UCSD-AML1 (cell line): ENCODE measurements at regions not wholly inside any gene's neighbourhood (a gene's known extent, or its start where the extent isn't known, plus 50 kb on each side); places are given as distances from the start of the nearest gene placed in this dataset.

Source experiments
- DNase-seq: peaks from one replicate; lab custom pipeline; 2025; ENCODE audit not compliant: unreplicated experiment; lab: John Stamatoyannopoulos, UW

- DNase-seq, result no peak
These were observed 1142.9 kb upstream of the PABPC4L start for GRCh38 chr4:135344492-135344891.

GRCh38 chr4:135338181-135338580 lies 1136.6 kb upstream of the PABPC4L start:
- DNase-seq, result no peak

DNA sequence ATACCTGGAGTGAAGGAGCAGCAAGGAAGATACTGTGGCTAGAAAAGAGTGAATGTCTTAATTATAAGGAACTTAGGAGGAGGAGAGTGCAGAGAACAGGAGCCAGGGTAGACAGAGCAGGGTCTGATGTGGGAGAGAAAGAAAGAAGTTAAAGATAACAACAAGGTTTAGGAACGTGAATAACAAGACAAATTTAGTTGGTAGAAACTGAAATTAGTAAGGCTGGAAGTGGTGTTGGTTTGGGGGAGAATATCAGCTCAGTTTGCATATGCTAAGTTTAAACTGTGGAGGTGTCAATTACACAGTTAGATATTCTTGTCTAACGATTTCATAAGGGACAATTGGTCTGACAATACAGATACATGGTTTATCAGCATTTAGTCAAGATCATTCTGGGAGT lies 1123.7 kb upstream of the PABPC4L start:
- DNase-seq, result no peak

DNA sequence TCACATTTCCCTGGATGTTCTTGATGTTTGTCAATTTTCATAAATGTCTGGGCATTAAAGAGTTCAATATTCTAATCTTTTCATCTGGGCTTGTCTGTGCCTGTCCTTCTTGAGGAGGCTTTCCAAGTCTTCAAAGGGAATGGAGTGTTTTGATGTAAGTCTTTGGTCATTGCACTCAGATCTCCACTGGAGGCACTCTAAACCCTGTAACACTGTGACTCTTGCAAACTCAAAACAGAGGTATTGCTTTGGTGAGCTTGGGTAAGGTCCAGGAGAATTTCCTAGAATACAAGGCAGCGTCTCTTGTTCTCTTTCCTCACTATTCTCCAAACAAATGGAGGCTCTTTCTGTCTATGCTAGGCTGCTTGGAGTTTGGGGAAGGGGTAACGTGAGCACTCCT lies 1118.1 kb upstream of the PABPC4L start:
- no peak for DNase-seq

GRCh38 chr4:135316266-135316779 lies 1114.7 kb upstream of the PABPC4L start:
- DNase-seq, result peak; percentile 3

DNA sequence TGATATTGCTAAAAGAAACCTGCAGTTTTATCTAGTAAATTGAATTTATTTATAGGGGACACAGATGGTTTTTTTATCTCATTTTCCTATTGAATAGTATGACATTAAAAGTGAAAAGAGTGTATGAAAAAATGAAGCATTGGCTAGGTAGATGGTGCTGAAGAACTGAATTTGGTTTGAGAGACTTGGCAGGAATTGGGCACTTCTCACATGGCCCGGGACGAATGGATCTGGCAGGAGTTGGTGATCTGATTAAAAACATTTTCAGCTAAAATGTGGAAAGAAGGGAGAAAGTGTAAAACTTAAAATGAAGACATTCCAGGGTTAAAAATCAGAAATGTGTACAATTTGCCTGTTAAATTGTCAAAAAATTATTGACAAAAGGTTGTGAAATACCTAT lies 1088.5 kb upstream of the PABPC4L start:
- DNase-seq, result no peak

DNA sequence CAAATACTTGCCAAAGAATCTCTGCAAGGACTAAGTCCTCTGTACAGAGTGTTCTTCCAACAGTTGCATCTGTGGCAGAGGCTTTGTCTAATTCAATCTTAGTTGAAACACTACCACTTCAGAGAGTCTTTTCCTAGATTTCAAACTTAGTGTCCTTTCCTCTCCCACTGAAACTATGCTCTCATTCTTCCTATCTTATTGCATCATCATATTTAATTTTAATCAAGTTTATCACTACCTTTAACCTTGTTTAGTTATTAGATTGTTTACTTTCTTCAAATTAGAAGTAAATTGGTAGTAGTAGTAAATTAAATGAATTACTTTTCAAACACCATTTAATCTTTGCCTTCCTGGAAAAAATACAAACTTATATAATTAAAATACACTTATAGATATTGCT lies 1082.3 kb upstream of the PABPC4L start:
- no peak for DNase-seq

DNA sequence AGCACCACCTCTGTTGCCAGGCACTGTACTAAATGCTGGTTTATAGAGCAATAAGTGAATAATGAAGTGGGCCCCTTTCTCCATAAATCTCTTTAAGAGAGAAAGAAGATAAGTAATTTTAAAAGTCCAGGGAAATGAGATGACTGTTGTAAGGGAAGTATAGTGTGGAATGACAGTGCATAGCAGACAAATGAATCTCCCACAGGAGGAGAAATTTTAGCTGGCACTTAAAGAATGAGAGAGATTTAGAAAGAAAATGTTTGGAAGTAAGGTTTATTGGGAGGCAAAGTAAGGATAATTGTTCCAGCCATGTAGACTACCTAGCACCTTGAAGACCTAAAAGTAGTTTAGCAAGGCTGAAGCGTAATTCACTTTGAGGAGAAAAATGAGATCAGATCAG lies 1081.1 kb upstream of the PABPC4L start:
- DNase-seq, result no peak

GRCh38 chr4:135281230-135281629 lies 1079.6 kb upstream of the PABPC4L start:
- no peak for DNase-seq

DNA sequence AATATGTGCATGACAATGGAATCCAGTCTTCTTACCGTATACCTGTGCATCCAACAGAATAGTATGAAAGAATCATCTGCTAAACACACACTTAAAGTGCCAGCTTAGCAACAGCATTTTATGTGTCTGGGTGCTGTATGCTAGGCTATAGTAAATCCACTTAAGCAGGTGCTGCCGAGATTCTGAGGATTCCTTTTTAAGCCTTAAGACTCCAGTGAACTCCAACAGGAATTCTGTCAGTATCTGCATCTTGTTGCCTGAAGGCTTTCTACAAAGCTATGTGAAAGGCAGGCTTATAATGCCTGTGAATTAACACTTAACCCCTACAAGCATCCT lies 1076.4 kb upstream of the PABPC4L start:
- DNase-seq, result no peak

DNA sequence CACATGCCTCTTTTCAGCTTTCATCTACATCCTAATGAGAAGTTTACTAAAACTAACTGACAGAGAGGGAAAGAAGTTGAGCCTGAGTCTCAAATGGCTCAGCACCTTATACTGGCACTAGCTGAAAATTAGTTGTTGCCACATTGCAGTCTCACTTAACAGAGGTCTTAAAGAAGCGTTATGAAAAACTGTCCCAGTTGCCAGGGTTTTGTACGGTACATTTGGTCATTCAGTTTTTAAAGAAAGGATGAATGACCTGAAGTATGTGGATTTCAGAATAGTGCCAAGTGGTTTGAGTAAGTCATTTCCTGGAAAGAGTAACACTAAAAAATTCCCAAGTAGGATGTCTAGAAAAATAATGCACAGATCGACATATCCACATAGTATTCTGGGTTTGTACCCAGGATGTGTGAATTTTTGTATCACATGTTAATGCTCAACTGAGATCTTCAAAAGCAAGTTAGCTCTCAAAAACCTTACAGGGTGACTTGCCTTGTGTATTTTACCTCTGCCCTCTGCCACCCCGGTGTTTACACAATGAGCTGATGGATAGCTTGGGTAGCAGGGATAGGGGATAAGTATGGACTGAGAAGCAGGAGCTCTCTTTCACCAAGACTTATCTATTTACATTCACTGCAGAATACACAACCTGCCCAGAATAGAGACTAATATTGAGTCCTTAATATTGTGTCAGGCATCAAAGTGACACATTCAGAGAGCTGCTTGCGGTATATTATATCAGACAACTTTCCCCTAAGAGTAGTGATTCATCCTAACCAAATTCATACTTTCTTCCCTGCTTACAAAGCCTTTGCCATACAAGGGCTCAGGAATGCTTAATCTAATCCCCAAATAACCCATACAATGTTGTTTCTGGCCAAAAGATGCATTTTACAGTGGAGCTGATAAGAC lies 1075.7 kb upstream of the PABPC4L start:
- DNase-seq, result no peak

DNA sequence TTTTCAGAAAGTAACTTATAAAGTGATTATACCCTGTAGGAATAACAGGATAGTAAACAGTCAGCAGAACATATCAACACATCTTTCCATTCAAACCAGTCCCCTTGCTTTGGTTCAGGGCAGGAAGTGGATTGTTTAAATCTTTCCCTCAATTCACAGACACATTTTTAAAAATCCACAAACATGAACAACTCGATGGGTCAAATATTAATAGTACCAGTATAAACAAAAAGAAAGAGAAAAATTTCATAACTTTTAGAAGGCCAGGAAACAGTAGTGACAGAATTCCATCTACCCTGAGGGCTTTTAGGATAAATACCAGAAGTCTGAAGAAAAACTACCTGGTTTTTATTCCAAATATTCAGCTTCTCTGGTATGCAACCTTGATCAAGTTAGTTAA lies 1072.8 kb upstream of the PABPC4L start:
- no peak for DNase-seq

DNA sequence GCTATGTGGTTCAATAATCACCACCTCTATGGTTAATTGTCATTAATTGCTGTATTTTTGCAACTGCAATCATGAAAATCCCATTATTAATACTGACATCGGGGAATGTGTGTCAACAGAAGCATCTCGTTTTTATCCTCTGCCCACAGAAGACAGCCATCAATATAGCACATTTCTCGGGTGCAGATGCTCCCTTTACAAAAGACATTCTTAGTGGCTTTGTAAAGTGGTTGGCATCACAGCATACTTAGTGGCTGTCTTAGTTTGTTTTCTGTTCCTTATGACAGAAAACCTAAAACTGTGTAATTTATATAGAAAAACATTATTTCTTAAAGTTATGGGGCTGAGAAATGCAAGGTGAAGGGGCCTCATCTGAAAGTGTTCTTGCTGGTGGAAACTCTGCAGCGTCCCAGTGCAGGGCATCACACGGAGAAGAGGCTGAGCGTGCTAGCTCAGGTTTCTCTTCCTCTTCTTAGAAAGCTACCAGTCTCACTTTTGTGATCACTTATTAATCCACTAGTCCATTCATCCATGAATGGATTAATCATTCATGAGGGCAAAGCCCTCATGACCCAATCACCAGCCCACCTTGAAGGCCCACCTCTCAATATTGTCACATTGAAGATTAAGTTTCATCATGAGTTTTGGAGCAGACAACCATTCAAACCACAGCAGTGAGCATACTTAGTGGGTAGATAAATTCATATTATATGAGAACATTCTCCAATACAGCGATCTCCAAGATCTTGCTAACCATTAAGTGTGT lies 1067.7 kb upstream of the PABPC4L start:
- DNase-seq, result no peak

DNA sequence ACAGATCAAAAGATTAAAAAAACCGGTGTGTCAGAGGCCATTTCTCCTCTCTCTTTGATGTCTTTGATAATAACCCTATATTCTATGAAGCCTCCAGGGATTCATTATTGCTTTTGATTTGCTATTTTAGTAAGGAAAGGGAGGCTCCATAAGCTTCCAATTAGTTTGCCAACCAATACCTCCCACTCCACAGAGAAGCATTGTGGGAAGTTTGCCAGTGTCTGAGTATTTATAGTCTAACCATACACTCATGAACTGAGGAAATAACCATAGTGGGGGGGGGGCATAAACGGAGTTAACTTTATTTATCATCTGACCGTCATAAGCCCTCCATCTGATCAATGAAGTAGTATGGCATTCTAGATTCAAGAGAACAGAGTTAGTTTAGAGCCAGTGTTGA lies 1066.8 kb upstream of the PABPC4L start:
- no peak for DNase-seq

DNA sequence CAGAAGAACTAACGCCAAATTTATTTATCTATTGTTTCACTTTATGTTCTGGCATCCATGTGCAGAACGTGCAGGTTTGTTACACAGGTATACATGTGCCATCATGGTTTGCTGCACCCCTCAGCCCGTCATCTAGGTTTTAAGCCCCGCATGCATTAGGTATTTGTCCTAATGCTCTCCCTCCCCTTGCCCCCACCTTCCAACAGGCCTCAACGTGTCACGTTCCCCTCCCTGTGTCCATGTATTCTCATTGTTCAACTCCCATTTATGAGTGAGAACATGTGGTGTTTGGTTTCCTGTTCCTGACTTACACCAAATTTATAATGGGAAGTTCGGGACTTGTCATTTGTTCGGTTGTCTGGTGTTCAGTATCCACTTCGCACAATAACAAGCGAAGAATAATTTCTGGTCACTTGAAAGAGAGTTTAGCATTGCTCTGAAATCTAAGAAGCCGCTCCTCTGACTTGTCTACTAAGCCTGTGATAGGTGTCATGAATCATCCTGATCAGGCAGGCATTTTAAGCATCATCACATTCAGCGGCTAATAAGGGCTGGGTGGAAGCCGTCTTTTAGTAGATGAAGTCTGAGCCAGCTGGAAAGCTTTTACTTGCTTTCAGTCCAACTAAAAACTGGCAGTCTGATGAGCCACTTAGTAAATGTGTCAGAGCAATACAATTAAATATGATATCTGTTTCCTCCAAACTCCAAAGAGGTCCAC lies 1065.7 kb upstream of the PABPC4L start:
- DNase-seq, result no peak

- no peak for DNase-seq
These were observed 1054.5 kb upstream of the PABPC4L start for GRCh38 chr4:135256111-135256510.

- no peak for DNase-seq
These were observed 1048.5 kb upstream of the PABPC4L start for GRCh38 chr4:135250040-135250439.

DNA sequence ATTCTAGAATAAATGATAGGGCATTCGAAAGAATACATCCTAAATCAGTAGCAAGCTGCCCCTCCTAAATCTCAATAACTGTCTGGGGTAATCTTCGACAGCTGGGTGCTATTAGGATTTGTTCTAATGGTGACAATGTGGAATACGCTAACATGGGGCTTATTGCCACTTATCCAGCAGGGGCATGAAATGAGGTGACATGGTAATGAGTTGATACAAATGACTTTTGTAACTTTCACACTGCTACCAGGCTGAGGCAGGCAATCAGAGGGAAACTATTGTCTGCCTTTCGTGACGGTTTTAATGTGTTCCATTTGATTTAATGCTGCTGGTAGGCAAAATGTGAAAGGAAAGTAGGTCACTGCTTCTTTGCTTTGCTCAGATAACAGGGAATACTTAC lies 1047.4 kb upstream of the PABPC4L start:
- DNase-seq, result no peak

GRCh38 chr4:135244696-135245095 lies 1043.1 kb upstream of the PABPC4L start:
- DNase-seq, result no peak

- DNase-seq, result no peak
These were observed 1042.5 kb upstream of the PABPC4L start for GRCh38 chr4:135244056-135244455.

GRCh38 chr4:135240796-135241195 lies 1039.2 kb upstream of the PABPC4L start:
- DNase-seq, result no peak

- no peak for DNase-seq
These were observed 1038.4 kb upstream of the PABPC4L start for GRCh38 chr4:135239964-135240363.
